ENCODE measurements at regions not wholly inside any gene's neighbourhood (a gene's known extent, or its start where the extent isn't known, plus 50 kb on each side); places are given as distances from the start of the nearest gene placed in this dataset.

DNA sequence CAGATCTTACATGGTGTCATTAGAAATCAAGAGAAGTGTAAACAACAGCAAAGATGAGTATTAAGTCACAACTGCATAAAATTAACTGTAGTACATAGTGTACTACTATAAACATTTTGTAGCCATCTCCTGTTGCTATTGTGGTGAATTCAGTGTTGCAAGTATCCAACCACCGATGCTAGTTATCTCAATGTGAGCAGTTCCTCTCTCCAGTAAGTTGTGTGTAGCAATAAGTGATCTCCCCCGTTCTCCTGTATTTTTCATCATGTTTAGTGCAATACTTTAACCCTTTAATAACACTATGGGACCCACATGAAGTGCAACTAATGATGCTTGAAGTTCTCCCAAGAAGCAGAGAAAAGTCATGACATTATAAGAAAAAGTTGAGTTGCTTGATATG lies 264.7 kb upstream of the KCNH8 start:
- no peak for FAIRE-seq
- no peak for DNase-seq (ENCODE audit: insufficient read length)
- no peak for TF ChIP-seq POLR2AphosphoS5 (IDR thresholded peaks at IDR 0.05; ENCODE audit: low read depth, low read length)
- no peak for TF ChIP-seq POLR2A (IDR thresholded peaks at IDR 0.05; ENCODE audit: low read depth, low read length)
- no peak for TF ChIP-seq TAF1 (IDR thresholded peaks at IDR 0.05; ENCODE audit: borderline replicate concordance, low read depth, low read length)

DNA sequence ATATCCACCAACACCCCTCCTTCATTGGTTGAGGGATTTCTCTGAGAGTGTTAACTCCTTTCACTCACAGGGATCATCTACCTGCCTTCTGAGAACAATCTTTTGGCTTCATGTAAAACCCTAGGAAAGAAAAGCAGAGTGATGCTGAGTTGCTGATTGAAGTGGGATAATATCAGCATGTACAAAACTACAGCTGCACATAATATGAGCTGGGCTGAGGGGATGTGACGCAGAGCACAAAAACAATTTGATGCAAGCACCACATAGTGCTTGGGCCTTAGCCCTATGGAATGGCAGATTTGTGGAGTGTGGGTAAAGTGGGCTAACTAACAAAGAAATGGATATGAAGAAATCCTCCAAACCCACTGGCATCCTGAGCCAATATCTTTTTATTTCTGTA lies 267.6 kb upstream of the KCNH8 start:
- FAIRE-seq (no peak), DNase-seq (ENCODE audit: insufficient read length) (no peak)
- no peak for TF ChIP-seq POLR2A (IDR thresholded peaks at IDR 0.05; ENCODE audit: low read depth, low read length)
- no peak for TF ChIP-seq POLR2AphosphoS5 (IDR thresholded peaks at IDR 0.05; ENCODE audit: low read depth, low read length)
- TF ChIP-seq TAF1 (IDR thresholded peaks at IDR 0.05; ENCODE audit: borderline replicate concordance, low read depth, low read length), result no peak

DNA sequence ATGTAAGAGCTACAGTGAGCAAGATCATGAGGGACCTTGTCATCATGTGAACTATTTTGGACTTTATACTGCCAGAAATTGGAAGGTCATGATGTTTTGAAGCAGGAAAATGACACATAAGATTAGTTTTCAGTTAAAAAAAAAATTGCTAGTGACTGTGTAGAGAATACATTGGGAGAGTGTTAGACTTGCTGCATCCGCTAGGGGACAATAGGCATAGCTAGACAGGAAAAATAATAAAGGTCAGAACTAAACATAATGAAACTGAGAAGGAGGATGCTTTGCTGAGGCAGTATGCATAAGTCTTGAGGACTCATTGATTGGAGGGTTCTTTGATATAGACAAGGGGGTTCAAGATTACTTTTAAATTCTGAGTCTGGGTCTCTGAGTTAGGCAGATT lies 275.8 kb upstream of the KCNH8 start:
- DNase-seq (ENCODE audit: insufficient read length) (no peak), FAIRE-seq (no peak)
- TF ChIP-seq POLR2A (IDR thresholded peaks at IDR 0.05; ENCODE audit: low read depth, low read length), result no peak
- no peak for TF ChIP-seq TAF1 (IDR thresholded peaks at IDR 0.05; ENCODE audit: borderline replicate concordance, low read depth, low read length)

DNA sequence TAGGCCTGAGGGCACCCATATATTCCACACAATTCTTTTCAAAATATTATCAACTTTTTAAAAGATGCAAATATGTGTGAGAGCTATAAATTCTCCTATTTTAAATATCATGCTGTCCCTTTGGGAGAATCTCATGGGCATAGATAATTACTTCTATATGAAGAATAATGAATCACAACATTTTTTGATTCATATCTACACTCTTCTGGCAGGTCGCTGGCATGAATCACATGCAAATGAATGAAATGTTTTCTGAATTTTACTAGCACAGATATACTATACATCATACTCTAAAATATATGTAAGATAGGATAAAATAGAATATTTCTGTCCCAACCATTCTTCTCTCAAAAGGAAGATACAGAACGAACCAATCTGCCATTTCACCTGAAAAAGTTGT lies 277.7 kb upstream of the KCNH8 start:
- DNase-seq (ENCODE audit: insufficient read length) (no peak), FAIRE-seq (no peak)
- TF ChIP-seq POLR2A (IDR thresholded peaks at IDR 0.05; ENCODE audit: low read depth, low read length) (no peak), TAF1 (IDR thresholded peaks at IDR 0.05; ENCODE audit: borderline replicate concordance, low read depth, low read length) (no peak), POLR2AphosphoS5 (IDR thresholded peaks at IDR 0.05; ENCODE audit: low read depth, low read length) (no peak)

DNA sequence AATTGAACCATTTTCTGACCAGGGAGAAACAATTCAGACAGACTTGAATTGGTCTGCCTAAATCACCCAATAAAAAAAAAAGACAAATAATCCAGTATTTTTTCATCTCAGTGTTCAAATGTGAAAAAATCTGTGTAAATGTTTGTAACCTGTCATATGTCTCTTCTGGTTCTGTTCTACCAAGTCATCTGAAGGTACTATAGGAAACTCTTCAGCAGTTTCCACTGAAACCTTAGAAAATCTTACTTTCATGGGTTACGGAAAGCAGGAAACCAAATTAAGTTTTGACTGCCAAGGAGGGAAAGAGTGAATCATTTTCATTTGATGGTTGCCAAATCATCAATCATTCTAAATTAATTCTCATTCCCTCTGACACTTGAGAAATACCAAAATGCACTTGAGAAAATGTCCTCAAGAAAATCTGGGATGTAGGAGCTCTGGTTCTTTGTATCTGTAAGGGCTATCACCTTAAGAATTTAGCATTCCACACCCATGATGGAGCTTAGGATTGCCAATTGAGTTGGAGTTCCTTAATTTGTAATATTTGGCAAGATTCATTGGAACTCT lies 278.2 kb upstream of the KCNH8 start:
- no peak for DNase-seq (ENCODE audit: insufficient read length)
- TF ChIP-seq TAF1 (IDR thresholded peaks at IDR 0.05; ENCODE audit: borderline replicate concordance, low read depth, low read length) (no peak), POLR2A (IDR thresholded peaks at IDR 0.05; ENCODE audit: low read depth, low read length) (no peak)
- no peak for FAIRE-seq

DNA sequence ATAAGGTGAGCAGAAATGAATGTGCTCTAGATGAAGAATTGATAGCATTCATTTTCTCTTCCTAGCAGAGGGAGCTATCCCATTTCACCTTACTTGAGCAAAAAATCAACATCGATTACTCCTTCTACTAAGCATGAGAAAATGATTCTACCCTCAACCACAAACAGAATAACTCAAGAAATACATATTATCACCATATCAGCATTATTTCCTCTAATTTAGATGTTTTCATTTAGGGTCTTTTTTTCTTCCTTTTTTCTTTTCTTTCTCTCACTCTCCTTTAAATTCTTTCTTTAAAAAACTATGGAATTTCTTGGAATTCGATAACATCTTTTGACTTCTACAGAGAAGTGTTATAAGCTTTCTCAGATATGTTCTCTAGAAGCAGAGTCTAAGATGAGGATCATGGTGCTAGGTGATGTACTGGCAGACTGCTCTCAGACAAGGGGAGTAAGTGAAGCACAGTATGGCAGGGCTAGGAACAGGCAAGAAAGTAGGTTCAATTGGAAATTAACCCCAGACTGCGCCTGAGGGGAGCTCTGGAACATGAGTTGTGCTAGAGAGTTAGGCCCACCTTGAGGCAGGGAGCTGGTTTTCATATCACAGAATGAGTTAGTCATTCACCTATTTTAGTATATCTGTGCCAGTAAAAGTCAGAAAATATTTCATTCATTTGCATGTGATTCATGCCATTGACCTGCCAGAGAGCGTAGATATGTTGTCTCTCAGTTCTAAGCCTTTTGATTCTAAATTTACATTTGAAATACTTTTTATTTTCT lies 279.2 kb upstream of the KCNH8 start:
- no peak for DNase-seq (ENCODE audit: insufficient read length)
- TF ChIP-seq POLR2AphosphoS5 (IDR thresholded peaks at IDR 0.05; ENCODE audit: low read depth, low read length), result no peak
- FAIRE-seq, result no peak

DNA sequence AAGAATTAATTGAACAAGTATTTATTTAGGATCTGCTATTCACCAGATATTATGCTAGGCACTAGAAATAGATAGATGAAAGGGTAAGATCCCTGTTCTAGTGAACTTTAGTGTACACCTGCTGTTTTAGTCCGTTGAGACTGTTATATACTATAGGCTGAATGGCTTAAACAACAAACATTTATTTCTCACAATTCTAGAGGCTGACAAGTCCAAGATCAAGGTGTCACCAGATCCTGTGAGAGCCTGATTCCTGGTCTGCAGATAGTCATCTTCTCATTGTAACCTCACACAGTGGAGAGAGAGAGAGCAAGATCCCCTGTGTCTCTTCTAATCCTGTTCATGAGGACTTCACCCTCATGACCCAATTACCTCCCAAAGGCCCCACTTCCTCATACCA lies 281.4 kb upstream of the KCNH8 start:
- DNase-seq (ENCODE audit: insufficient read length), result no peak
- no peak for TF ChIP-seq POLR2A (IDR thresholded peaks at IDR 0.05; ENCODE audit: low read depth, low read length)
- TF ChIP-seq POLR2AphosphoS5 (IDR thresholded peaks at IDR 0.05; ENCODE audit: low read depth, low read length), result no peak
- TF ChIP-seq TAF1 (IDR thresholded peaks at IDR 0.05; ENCODE audit: borderline replicate concordance, low read depth, low read length), result no peak
- no peak for FAIRE-seq

DNA sequence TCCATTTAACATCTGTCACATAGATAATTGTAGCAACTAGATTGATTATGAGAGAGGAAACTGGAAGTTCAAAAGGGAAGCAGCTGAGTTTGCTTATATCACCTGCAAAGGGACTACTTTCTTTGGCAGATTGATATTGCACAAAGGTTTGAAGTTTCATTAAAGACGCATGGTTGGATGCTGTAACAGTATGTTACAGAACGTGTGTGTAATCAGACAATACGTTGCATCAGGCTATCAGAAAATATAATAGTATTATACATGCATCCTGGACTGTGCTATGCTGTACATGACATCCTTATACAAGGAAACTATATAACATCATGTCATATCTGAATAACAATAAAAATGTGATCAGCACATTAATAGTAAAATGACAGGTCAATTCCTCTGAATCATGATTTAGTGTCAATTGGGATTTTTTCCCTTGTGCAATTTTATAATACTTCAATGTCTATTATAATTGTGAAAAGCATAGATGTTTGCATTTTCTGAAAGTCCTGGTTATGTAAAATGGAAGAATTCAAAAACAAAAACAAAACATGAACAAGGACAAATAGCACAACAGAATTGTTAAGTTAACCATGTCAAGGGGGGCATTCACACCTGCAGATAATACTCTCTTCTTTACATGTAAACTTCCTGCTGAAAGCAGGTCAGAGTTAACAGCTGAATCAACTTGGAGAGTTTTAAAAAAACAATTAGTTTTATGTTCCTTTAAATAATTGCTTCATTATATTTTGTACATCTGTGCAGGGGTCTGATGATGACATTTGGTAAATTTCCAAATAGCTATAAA lies 283.2 kb upstream of the KCNH8 start:
- TF ChIP-seq POLR2A (IDR thresholded peaks at IDR 0.05; ENCODE audit: low read depth, low read length) (no peak), TAF1 (IDR thresholded peaks at IDR 0.05; ENCODE audit: borderline replicate concordance, low read depth, low read length) (no peak), POLR2AphosphoS5 (IDR thresholded peaks at IDR 0.05; ENCODE audit: low read depth, low read length) (no peak)
- no peak for DNase-seq (ENCODE audit: insufficient read length)
- FAIRE-seq, result no peak

DNA sequence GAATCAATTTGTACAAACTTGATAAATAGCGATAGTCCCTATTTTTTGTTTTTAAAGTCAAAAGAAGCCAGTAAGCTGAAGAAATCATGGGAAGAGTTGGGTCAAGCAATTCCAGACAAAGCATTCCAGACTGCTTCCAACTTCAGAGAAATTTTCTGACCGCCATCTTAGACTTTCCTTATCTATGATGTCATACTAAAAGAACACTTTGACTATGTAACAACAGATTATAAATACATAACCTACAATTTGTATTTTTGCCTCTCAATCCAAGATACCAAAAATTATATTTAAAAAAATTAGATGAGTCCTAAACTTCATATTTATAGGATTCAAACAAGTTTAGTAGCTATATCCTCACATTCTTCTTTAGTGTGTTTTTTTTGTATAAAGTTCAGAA lies 286.2 kb upstream of the KCNH8 start:
- TF ChIP-seq TAF1 (IDR thresholded peaks at IDR 0.05; ENCODE audit: borderline replicate concordance, low read depth, low read length) (no peak), POLR2AphosphoS5 (IDR thresholded peaks at IDR 0.05; ENCODE audit: low read depth, low read length) (no peak), POLR2A (IDR thresholded peaks at IDR 0.05; ENCODE audit: low read depth, low read length) (no peak)
- DNase-seq (ENCODE audit: insufficient read length) (no peak), FAIRE-seq (no peak)

DNA sequence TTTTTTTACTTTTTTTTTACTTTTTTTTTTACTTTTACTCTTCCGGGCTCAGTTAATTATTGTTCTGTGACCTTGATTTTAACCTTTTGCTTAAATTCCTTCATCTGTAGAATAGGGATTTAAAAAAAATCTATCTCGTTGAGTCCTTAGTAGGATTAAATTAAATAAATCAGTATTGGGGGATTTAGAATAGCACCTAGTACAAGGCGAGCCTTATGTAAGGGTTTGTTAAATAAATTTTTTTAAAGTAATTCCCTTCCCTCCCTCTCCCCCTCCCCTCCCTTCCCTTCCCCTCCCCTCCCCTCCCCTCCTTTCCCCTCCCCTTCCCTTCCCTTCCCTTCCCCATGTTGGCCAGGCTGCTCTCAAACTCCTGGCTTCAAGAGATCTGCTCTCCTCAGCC lies 287.2 kb upstream of the KCNH8 start:
- TF ChIP-seq POLR2AphosphoS5 (IDR thresholded peaks at IDR 0.05; ENCODE audit: low read depth, low read length) (no peak), POLR2A (IDR thresholded peaks at IDR 0.05; ENCODE audit: low read depth, low read length) (no peak), TAF1 (IDR thresholded peaks at IDR 0.05; ENCODE audit: borderline replicate concordance, low read depth, low read length) (no peak)
- FAIRE-seq, result no peak

DNA sequence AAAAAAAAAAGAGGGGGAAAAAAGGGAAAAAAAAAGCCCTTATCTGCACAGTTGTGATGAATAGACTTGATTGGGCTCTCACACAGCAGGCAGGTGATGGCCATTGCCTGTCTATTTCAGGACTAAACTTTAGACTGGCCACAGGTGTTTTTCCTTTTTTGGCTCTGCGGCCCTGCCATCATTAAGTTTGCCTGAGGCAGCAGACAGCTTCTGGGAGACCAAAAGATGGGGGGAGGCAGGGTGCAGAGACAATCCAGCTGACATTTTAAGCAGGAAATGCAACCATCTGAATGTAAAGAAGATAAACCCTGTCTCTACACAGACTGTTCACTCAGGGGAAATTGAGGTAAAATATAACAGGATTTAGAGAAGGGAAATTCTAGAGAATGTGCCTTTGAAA lies 295.0 kb upstream of the KCNH8 start:
- TF ChIP-seq POLR2A (IDR thresholded peaks at IDR 0.05; ENCODE audit: low read depth, low read length) (no peak), POLR2AphosphoS5 (IDR thresholded peaks at IDR 0.05; ENCODE audit: low read depth, low read length) (no peak), TAF1 (IDR thresholded peaks at IDR 0.05; ENCODE audit: borderline replicate concordance, low read depth, low read length) (no peak)
- FAIRE-seq (no peak), DNase-seq (ENCODE audit: insufficient read length) (no peak)

More for the DNA sequence above, 287.2 kb upstream of the KCNH8 start:
- no peak for DNase-seq (ENCODE audit: insufficient read length)

Measured in GM12892 (cell line).